ENCODE measurements at regions not wholly inside any gene's neighbourhood (a gene's known extent, or its start where the extent isn't known, plus 50 kb on each side); places are given as distances from the start of the nearest gene placed in this dataset.

- no peak for DNase-seq (ENCODE audit: low spot score)
- Histone ChIP-seq H3K27me3 (replicated peaks; ENCODE audit: insufficient read depth, low read depth, low read length, poor library complexity) (no peaks in the 10 kb centered on the region), H3K4me3 (ENCODE audit: low read depth, low read length, poor library complexity, severe bottlenecking) (no peak overlapping the region), H3K27ac (ENCODE audit: low read depth, low read length, poor library complexity, severe bottlenecking) (no peak overlapping the region), H3K9me3 (ENCODE audit: low read depth, low read length, poor library complexity, severe bottlenecking) (no peaks in the 10 kb centered on the region), H3K4me1 (ENCODE audit: insufficient read depth, low read length, poor library complexity, severe bottlenecking) (peaks cover 2% of the 10 kb centered on the region), H3K36me3 (ENCODE audit: insufficient read depth, low read length, poor library complexity, severe bottlenecking) (no peaks in the 10 kb centered on the region)
- BruUV-seq (replicated peaks) = no TSS peak
- TF ChIP-seq, protein P1, sequence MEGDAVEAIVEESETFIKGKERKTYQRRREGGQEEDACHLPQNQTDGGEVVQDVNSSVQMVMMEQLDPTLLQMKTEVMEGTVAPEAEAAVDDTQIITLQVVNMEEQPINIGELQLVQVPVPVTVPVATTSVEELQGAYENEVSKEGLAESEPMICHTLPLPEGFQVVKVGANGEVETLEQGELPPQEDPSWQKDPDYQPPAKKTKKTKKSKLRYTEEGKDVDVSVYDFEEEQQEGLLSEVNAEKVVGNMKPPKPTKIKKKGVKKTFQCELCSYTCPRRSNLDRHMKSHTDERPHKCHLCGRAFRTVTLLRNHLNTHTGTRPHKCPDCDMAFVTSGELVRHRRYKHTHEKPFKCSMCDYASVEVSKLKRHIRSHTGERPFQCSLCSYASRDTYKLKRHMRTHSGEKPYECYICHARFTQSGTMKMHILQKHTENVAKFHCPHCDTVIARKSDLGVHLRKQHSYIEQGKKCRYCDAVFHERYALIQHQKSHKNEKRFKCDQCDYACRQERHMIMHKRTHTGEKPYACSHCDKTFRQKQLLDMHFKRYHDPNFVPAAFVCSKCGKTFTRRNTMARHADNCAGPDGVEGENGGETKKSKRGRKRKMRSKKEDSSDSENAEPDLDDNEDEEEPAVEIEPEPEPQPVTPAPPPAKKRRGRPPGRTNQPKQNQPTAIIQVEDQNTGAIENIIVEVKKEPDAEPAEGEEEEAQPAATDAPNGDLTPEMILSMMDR (conservative IDR thresholded peaks at IDR 0.05; ENCODE audit: low read depth, low read length) = no peak
- no peak for TF ChIP-seq EZH2 (IDR thresholded peaks at IDR 0.05; ENCODE audit: borderline replicate concordance, low read depth, low read length, poor library complexity, severe bottlenecking)
- intact Hi-C loops (cut with micrococcal nuclease; ENCODE audit: unreplicated experiment) = no loop called here
- POLR2A ChIA-PET (ENCODE audit: low non-redundant PET) = no interaction called here
- CTCF ChIA-PET = no interaction called here
Measured at GRCh38 chr2:143960177-143960576, 559.7 kb downstream of the ZEB2 start.

GRCh38 chr2:143957321-143957720, 562.6 kb downstream of the ZEB2 start:
- H3K36me3 ChIP-seq (ENCODE audit: insufficient read depth, low read length, poor library complexity, severe bottlenecking) = no peaks in the 10 kb centered on the region
- no peak overlapping the region for H3K4me3 ChIP-seq (ENCODE audit: low read depth, low read length, poor library complexity, severe bottlenecking)
- POLR2A ChIA-PET (ENCODE audit: low non-redundant PET) = no interaction called here
- BruUV-seq (replicated peaks) = no TSS peak
- H3K4me1 ChIP-seq (ENCODE audit: insufficient read depth, low read length, poor library complexity, severe bottlenecking) = peaks cover 20% of the 10 kb centered on the region
- intact Hi-C loops (cut with micrococcal nuclease; ENCODE audit: unreplicated experiment) = no loop called here
- no peak for DNase-seq (ENCODE audit: low spot score)
- TF ChIP-seq EZH2 (IDR thresholded peaks at IDR 0.05; ENCODE audit: borderline replicate concordance, low read depth, low read length, poor library complexity, severe bottlenecking) = no peak
- TF ChIP-seq, protein P1 (conservative IDR thresholded peaks at IDR 0.05; ENCODE audit: low read depth, low read length) = no peak
- no peaks in the 10 kb centered on the region for H3K9me3 ChIP-seq (ENCODE audit: low read depth, low read length, poor library complexity, severe bottlenecking)
- CTCF ChIA-PET = no interaction called here
- H3K27ac ChIP-seq (ENCODE audit: low read depth, low read length, poor library complexity, severe bottlenecking) = no peak overlapping the region
- no peaks in the 10 kb centered on the region for H3K27me3 ChIP-seq (replicated peaks; ENCODE audit: insufficient read depth, low read depth, low read length, poor library complexity)

- CTCF ChIA-PET = no interaction called here
Measured at GRCh38 chr2:143955401-143956065, 564.4 kb downstream of the ZEB2 start.

More at GRCh38 chr2:143955401-143956065, 564.4 kb downstream of the ZEB2 start:
- no peak for TF ChIP-seq EZH2 (IDR thresholded peaks at IDR 0.05; ENCODE audit: borderline replicate concordance, low read depth, low read length, poor library complexity, severe bottlenecking)
- TF ChIP-seq, protein P1 (conservative IDR thresholded peaks at IDR 0.05; ENCODE audit: low read depth, low read length) = no peak
- no peak overlapping the region for H3K4me3 ChIP-seq (ENCODE audit: low read depth, low read length, poor library complexity, severe bottlenecking)
- no peak overlapping the region for H3K27ac ChIP-seq (ENCODE audit: low read depth, low read length, poor library complexity, severe bottlenecking)
- H3K4me1 ChIP-seq (ENCODE audit: insufficient read depth, low read length, poor library complexity, severe bottlenecking) = peaks cover 30% of the 10 kb centered on the region
- no peaks in the 10 kb centered on the region for H3K27me3 ChIP-seq (replicated peaks; ENCODE audit: insufficient read depth, low read depth, low read length, poor library complexity)
- BruUV-seq (replicated peaks) = no TSS peak
- DNase-seq (ENCODE audit: low spot score) = no peak
- intact Hi-C loops (cut with micrococcal nuclease; ENCODE audit: unreplicated experiment) = no loop called here
- no peaks in the 10 kb centered on the region for H3K9me3 ChIP-seq (ENCODE audit: low read depth, low read length, poor library complexity, severe bottlenecking)
- POLR2A ChIA-PET (ENCODE audit: low non-redundant PET) = no interaction called here
- no peaks in the 10 kb centered on the region for H3K36me3 ChIP-seq (ENCODE audit: insufficient read depth, low read length, poor library complexity, severe bottlenecking)
